HG03108 (cell line): ENCODE measurements at regions not wholly inside any gene's neighbourhood (a gene's known extent, or its start where the extent isn't known, plus 50 kb on each side); places are given as distances from the start of the nearest gene placed in this dataset.
"Not testable (repeated sequence)": the region's sequence is repeated elsewhere in the genome, so short reads cannot be mapped to it uniquely, and the experiment has no call there.

Source experiments
- ATAC-seq: cut with Tn5 transposase; IDR thresholded peaks from one replicate; pipeline ENCODE4 v1.9.1; 2021; ENCODE audit warnings: moderate library complexity; ENCODE audit not compliant: unreplicated experiment

GRCh38 chr1:9440763-9441194, 98.5 kb upstream of the SLC25A33 start:
- ATAC-seq = no peak

GRCh38 chr1:9441451-9442133, 97.7 kb upstream of the SLC25A33 start:
- no peak for ATAC-seq

GRCh38 chr1:9442278-9442846, 96.9 kb upstream of the SLC25A33 start:
- ATAC-seq = no peak

GRCh38 chr1:9442986-9443385, 96.3 kb upstream of the SLC25A33 start:
- ATAC-seq = no peak

- ATAC-seq = no peak
Observed at GRCh38 chr1:9443913-9444445, 95.3 kb upstream of the SLC25A33 start.

GRCh38 chr1:9444532-9444931, 94.7 kb upstream of the SLC25A33 start:
- ATAC-seq = no peak

- ATAC-seq = not testable (repeated sequence)
Observed at GRCh38 chr1:9445081-9445480, 94.2 kb upstream of the SLC25A33 start.

- ATAC-seq = no peak
Observed at GRCh38 chr1:9447215-9447960, 91.9 kb upstream of the SLC25A33 start.

GRCh38 chr1:9448132-9449109, 90.8 kb upstream of the SLC25A33 start:
- no peak for ATAC-seq

GRCh38 chr1:9449110-9449627, 90.1 kb upstream of the SLC25A33 start:
- ATAC-seq = no peak

- ATAC-seq = no peak
Observed at GRCh38 chr1:9449976-9450696, 89.1 kb upstream of the SLC25A33 start.

- no peak for ATAC-seq
Observed at GRCh38 chr1:9451081-9451480, 88.2 kb upstream of the SLC25A33 start.

GRCh38 chr1:9452516-9453140, 86.6 kb upstream of the SLC25A33 start:
- ATAC-seq = no peak

GRCh38 chr1:9453375-9453774, 85.9 kb upstream of the SLC25A33 start:
- ATAC-seq = no peak

- ATAC-seq = no peak
Observed at GRCh38 chr1:9453779-9454418, 85.4 kb upstream of the SLC25A33 start.

- ATAC-seq = no peak
Observed at GRCh38 chr1:9454494-9455066, 84.7 kb upstream of the SLC25A33 start.

GRCh38 chr1:9455487-9456234, 83.6 kb upstream of the SLC25A33 start:
- ATAC-seq = no peak

GRCh38 chr1:9456833-9457232, 82.4 kb upstream of the SLC25A33 start:
- ATAC-seq = no peak
